Keratinocyte (primary cell): ENCODE measurements at regions not wholly inside any gene's neighbourhood (a gene's known extent, or its start where the extent isn't known, plus 50 kb on each side); places are given as distances from the start of the nearest gene placed in this dataset.

Experiments used
- DNase-seq: peaks from one replicate; pipeline ENCODE4 v3.0.0-alpha.2; 2011; ENCODE audit warnings: low read depth, missing footprints, low spot score
- FAIRE-seq: peaks from 2 replicates; lab custom pipeline; 2011; peaks lifted over from hg19 to GRCh38; lab: Jason Lieb, UNC
- H2AFZ ChIP-seq: 2 replicates; pipeline ENCODE4 v1.6.0; 2012; ENCODE audit warnings: low read length, control low read depth, inconsistent platforms; ENCODE audit not compliant: control insufficient read depth
- H3K27ac ChIP-seq: 2 replicates; pipeline ENCODE4 v1.5.1; 2011; ENCODE audit warnings: low read length; ENCODE audit not compliant: control insufficient read depth, insufficient read depth
- H3K27me3 ChIP-seq: 3 replicates; pipeline ENCODE4 v1.6.0; 2011; ENCODE audit warnings: low read length; ENCODE audit not compliant: control insufficient read depth, insufficient read depth; ENCODE audit errors: extremely low read depth
- H3K36me3 ChIP-seq, 2 experiments: 2 replicates in 1 of 2; 3 replicates in 1 of 2; pipeline ENCODE4 v1.5.1; 2011; ENCODE audit warnings: low read length in 2 of 2, mild to moderate bottlenecking in 1 of 2; ENCODE audit not compliant: control insufficient read depth in 2 of 2, insufficient read depth in 2 of 2; ENCODE audit errors: extremely low read depth in 1 of 2
- H3K4me1 ChIP-seq: 3 replicates; pipeline ENCODE4 v1.5.1; 2011; ENCODE audit warnings: low read length; ENCODE audit not compliant: control insufficient read depth, insufficient read depth; ENCODE audit errors: extremely low read depth
- H3K4me2 ChIP-seq: 3 replicates; pipeline ENCODE4 v1.6.0; 2011; ENCODE audit warnings: low read depth, low read length; ENCODE audit not compliant: control insufficient read depth, insufficient read depth; ENCODE audit errors: extremely low read depth
- H3K4me3 ChIP-seq, 3 experiments: fragments of 200-600 bp in 1 of 3; sonication (generic) in 1 of 3; 2 replicates in 2 of 3; 3 replicates in 1 of 3; pipeline ENCODE4 v1.5.1; 2011 to 2016; ENCODE audit warnings: low read length in 3 of 3, mild to moderate bottlenecking in 3 of 3, control low read depth in 2 of 3, inconsistent platforms in 1 of 3, low read depth in 1 of 3, mixed read lengths in 1 of 3, mixed run types in 1 of 3, moderate library complexity in 1 of 3; ENCODE audit not compliant: control insufficient read depth in 2 of 3, insufficient read depth in 2 of 3; ENCODE audit errors: extremely low read depth in 1 of 3
- H3K79me2 ChIP-seq: 2 replicates; pipeline ENCODE4 v1.6.0; 2012; ENCODE audit warnings: low read length; ENCODE audit not compliant: control insufficient read depth, insufficient read depth
- H3K9ac ChIP-seq: 3 replicates; pipeline ENCODE4 v1.6.0; 2011; ENCODE audit warnings: low read length; ENCODE audit not compliant: control insufficient read depth, insufficient read depth; ENCODE audit errors: extremely low read depth
- H3K9me1 ChIP-seq: 3 replicates; pipeline ENCODE4 v1.6.0; 2011; ENCODE audit warnings: low read length; ENCODE audit not compliant: control insufficient read depth, insufficient read depth; ENCODE audit errors: extremely low read depth
- H3K9me3 ChIP-seq: 2 replicates; pipeline ENCODE4 v1.5.1; 2012; ENCODE audit warnings: low read depth, low read length; ENCODE audit not compliant: control insufficient read depth
- H4K20me1 ChIP-seq: 3 replicates; pipeline ENCODE4 v1.6.0; 2011; ENCODE audit warnings: low read length; ENCODE audit not compliant: control insufficient read depth, insufficient read depth; ENCODE audit errors: extremely low read depth
- EZH2 ChIP-seq: IDR thresholded peaks from one replicate; pipeline ENCODE4 v1.6.1; 2012; ENCODE audit warnings: inconsistent platforms, mild to moderate bottlenecking, low read length, moderate library complexity
- dilution Hi-C: fragments of 300-500 bp; cut with MboI; formaldehyde crosslinking; loops from one replicate; pipeline ENCODE4 v1.7.0; 2020; ENCODE audit warnings: low sequenced_read_pairs; ENCODE audit not compliant: extremely low pct_ligation_motif_present
- TF ChIP-seq, protein P1 (sequence below), 3 experiments: IDR thresholded peaks in 1 of 3; conservative IDR thresholded peaks in 1 of 3; optimal IDR thresholded peaks in 1 of 3; 2 replicates in 2 of 3; 3 replicates in 1 of 3; pipeline versions ENCODE3 to v1.5.1; 2011; ENCODE audit warnings: low read length in 3 of 3, mild to moderate bottlenecking in 3 of 3, moderate library complexity in 2 of 3, control low read depth in 1 of 3, inconsistent platforms in 1 of 3; ENCODE audit not compliant: insufficient read depth in 2 of 3; ENCODE audit errors: extremely low read depth in 1 of 3

DNA sequence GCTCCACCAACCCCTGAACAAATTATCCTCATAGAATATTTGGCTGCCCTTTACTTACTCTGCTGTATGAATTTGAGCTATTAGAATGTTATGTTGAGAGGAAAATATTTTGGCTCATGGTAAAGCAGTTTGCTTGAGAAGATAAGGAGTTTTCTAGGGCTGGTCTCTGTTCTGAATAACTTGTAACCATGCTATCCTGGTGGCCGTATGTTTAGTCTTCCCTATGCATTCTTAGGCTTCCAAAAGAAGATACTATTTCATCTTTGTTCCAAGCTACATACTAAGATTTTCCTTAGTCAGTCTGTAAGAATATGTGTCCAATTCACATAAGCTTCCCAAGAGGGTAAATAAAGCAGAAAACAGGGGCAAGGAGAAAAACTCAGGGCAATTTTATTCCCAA lies 1105.1 kb upstream of the PIK3C3 start:
- Histone ChIP-seq H3K9me3 (no peaks in the 10 kb centered on the region), H3K27me3 (no peaks in the 10 kb centered on the region), H3K9me1 (no peaks in the 10 kb centered on the region), H4K20me1 (no peaks in the 10 kb centered on the region), H3K9ac (no peak overlapping the region), H3K4me3 (no peak overlapping the region), H3K36me3 (no peaks in the 10 kb centered on the region), H3K79me2 (no peaks in the 10 kb centered on the region), H3K4me1 (peaks cover 20% of the 10 kb centered on the region), H3K4me2 (no peak overlapping the region), H3K27ac (no peak overlapping the region), H2AFZ (no peak overlapping the region)
- no peak for TF ChIP-seq EZH2
- TF ChIP-seq, protein P1, sequence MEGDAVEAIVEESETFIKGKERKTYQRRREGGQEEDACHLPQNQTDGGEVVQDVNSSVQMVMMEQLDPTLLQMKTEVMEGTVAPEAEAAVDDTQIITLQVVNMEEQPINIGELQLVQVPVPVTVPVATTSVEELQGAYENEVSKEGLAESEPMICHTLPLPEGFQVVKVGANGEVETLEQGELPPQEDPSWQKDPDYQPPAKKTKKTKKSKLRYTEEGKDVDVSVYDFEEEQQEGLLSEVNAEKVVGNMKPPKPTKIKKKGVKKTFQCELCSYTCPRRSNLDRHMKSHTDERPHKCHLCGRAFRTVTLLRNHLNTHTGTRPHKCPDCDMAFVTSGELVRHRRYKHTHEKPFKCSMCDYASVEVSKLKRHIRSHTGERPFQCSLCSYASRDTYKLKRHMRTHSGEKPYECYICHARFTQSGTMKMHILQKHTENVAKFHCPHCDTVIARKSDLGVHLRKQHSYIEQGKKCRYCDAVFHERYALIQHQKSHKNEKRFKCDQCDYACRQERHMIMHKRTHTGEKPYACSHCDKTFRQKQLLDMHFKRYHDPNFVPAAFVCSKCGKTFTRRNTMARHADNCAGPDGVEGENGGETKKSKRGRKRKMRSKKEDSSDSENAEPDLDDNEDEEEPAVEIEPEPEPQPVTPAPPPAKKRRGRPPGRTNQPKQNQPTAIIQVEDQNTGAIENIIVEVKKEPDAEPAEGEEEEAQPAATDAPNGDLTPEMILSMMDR (optimal IDR thresholded peaks at IDR 0.05 in 1 of 3, IDR thresholded peaks at IDR 0.05 in 1 of 3, conservative IDR thresholded peaks at IDR 0.05 in 1 of 3; ENCODE audit: extremely low read depth in 1 of 3, insufficient read depth in 2 of 3, low read length in 3 of 3): no peak
- FAIRE-seq: no peak
- dilution Hi-C loops: no loop called here
- no peak for DNase-seq

DNA sequence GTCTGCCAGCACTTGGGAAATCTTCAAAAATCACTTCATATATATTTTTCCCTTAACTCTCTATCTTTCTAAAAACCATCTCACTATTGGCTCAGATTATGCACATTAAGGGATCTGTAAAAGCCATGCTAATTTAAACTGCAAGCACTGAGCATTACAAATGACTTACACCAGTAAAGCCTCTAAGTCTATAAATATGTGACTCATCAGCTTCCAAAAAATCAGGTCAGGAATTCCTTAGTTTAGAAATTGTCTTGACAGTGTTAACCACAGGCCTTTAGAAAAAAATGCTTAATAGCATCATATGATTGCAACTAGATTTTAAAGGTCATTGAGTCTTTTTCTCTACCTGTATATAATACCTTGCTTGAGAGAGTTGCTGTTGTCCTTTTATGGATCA lies 1113.6 kb upstream of the PIK3C3 start:
- Histone ChIP-seq H3K79me2 (no peaks in the 10 kb centered on the region), H3K36me3 (no peaks in the 10 kb centered on the region), H3K27me3 (no peaks in the 10 kb centered on the region), H3K9me3 (no peaks in the 10 kb centered on the region), H2AFZ (no peak overlapping the region), H3K9ac (no peak overlapping the region), H3K9me1 (no peaks in the 10 kb centered on the region), H3K27ac (no peak overlapping the region), H3K4me3 (no peak overlapping the region), H4K20me1 (no peaks in the 10 kb centered on the region), H3K4me1 (no peaks in the 10 kb centered on the region), H3K4me2 (no peak overlapping the region)
- TF ChIP-seq, protein P1 (optimal IDR thresholded peaks at IDR 0.05 in 1 of 3, IDR thresholded peaks at IDR 0.05 in 1 of 3, conservative IDR thresholded peaks at IDR 0.05 in 1 of 3; ENCODE audit: extremely low read depth in 1 of 3, insufficient read depth in 2 of 3, low read length in 3 of 3): no peak
- no peak for TF ChIP-seq EZH2
- peak; percentile 32 for FAIRE-seq
- dilution Hi-C loops: no loop called here
- no peak for DNase-seq
